ENCODE measurements at regions not wholly inside any gene's neighbourhood (a gene's known extent, or its start where the extent isn't known, plus 50 kb on each side); places are given as distances from the start of the nearest gene placed in this dataset.

- intact Hi-C loops (cut with micrococcal nuclease; ENCODE audit: unreplicated experiment), result no loop called here
- no peaks in the 10 kb centered on the region for H3K9me3 ChIP-seq
- Mint-ChIP-seq H3K4me1 (ENCODE audit: low read depth, unreplicated experiment) (no peaks in the 10 kb centered on the region), H3K9me3 (ENCODE audit: unreplicated experiment) (no peaks in the 10 kb centered on the region), H3K27me3 (ENCODE audit: insufficient read depth, unreplicated experiment) (peaks cover 4% of the 10 kb centered on the region), H3K27ac (ENCODE audit: unreplicated experiment) (no peak overlapping the region), H3K36me3 (ENCODE audit: insufficient read depth, unreplicated experiment) (peaks cover 4% of the 10 kb centered on the region), H3K4me3 (ENCODE audit: unreplicated experiment) (no peak overlapping the region)
- ChIA-PET POLR2A (no interaction called here), CTCF (no interaction called here)
- no peak overlapping the region for H3K4me3 ChIP-seq (ENCODE audit: low read depth, low read length)
- H3K36me3 ChIP-seq (ENCODE audit: control insufficient read depth, insufficient read depth, low read length), result no peaks in the 10 kb centered on the region
- BruUV-seq (replicated peaks), result no TSS peak
- no peak for DNase-seq
- H3K27me3 ChIP-seq (replicated peaks; ENCODE audit: control insufficient read depth, insufficient read depth, low read length), result no peaks in the 10 kb centered on the region
- no peak for TF ChIP-seq CTCF (IDR thresholded peaks at IDR 0.05; ENCODE audit: insufficient read depth in 1 of 2, low read depth in 1 of 2, low read length in 1 of 2, severe bottlenecking in 1 of 2, unreplicated experiment in 1 of 2)
- no peaks in the 10 kb centered on the region for H3K4me1 ChIP-seq
Measured at GRCh38 chr9:120257483-120257882, 322.5 kb downstream of the CDK5RAP2 start.

- TF ChIP-seq CTCF (IDR thresholded peaks at IDR 0.05; ENCODE audit: insufficient read depth in 1 of 2, low read depth in 1 of 2, low read length in 1 of 2, severe bottlenecking in 1 of 2, unreplicated experiment in 1 of 2), result no peak
- Histone ChIP-seq H3K9me3 (no peaks in the 10 kb centered on the region), H3K27me3 (replicated peaks; ENCODE audit: control insufficient read depth, insufficient read depth, low read length) (no peaks in the 10 kb centered on the region), H3K4me3 (ENCODE audit: low read depth, low read length) (no peak overlapping the region), H3K36me3 (ENCODE audit: control insufficient read depth, insufficient read depth, low read length) (no peaks in the 10 kb centered on the region), H3K4me1 (no peaks in the 10 kb centered on the region)
- ChIA-PET CTCF (no interaction called here), POLR2A (no interaction called here)
- no peak overlapping the region for H3K27ac Mint-ChIP-seq (ENCODE audit: unreplicated experiment)
- no peak for DNase-seq
- H3K36me3 Mint-ChIP-seq (ENCODE audit: insufficient read depth, unreplicated experiment), result peaks cover 4% of the 10 kb centered on the region
- intact Hi-C loops (cut with micrococcal nuclease; ENCODE audit: unreplicated experiment), result no loop called here
- no peak overlapping the region for H3K4me3 Mint-ChIP-seq (ENCODE audit: unreplicated experiment)
- peaks cover 7% of the 10 kb centered on the region for H3K27me3 Mint-ChIP-seq (ENCODE audit: insufficient read depth, unreplicated experiment)
- no peaks in the 10 kb centered on the region for H3K9me3 Mint-ChIP-seq (ENCODE audit: unreplicated experiment)
- BruUV-seq (replicated peaks), result no TSS peak
- no peaks in the 10 kb centered on the region for H3K4me1 Mint-ChIP-seq (ENCODE audit: low read depth, unreplicated experiment)
Measured at GRCh38 chr9:120256146-120256545, 323.8 kb downstream of the CDK5RAP2 start.

- H3K4me1 ChIP-seq, result no peaks in the 10 kb centered on the region
- BruUV-seq (replicated peaks), result no TSS peak
- Mint-ChIP-seq H3K36me3 (ENCODE audit: insufficient read depth, unreplicated experiment) (no peaks in the 10 kb centered on the region), H3K27me3 (ENCODE audit: insufficient read depth, unreplicated experiment) (peaks cover 12% of the 10 kb centered on the region), H3K9me3 (ENCODE audit: unreplicated experiment) (no peaks in the 10 kb centered on the region), H3K4me3 (ENCODE audit: unreplicated experiment) (no peak overlapping the region), H3K27ac (ENCODE audit: unreplicated experiment) (no peak overlapping the region), H3K4me1 (ENCODE audit: low read depth, unreplicated experiment) (no peaks in the 10 kb centered on the region)
- no peak for DNase-seq
- H3K36me3 ChIP-seq (ENCODE audit: control insufficient read depth, insufficient read depth, low read length), result no peaks in the 10 kb centered on the region
- CTCF ChIA-PET, result no interaction called here
- intact Hi-C loops (cut with micrococcal nuclease; ENCODE audit: unreplicated experiment), result no loop called here
- POLR2A ChIA-PET, result no interaction called here
- TF ChIP-seq CTCF (IDR thresholded peaks at IDR 0.05; ENCODE audit: insufficient read depth in 1 of 2, low read depth in 1 of 2, low read length in 1 of 2, severe bottlenecking in 1 of 2, unreplicated experiment in 1 of 2), result no peak
- H3K27me3 ChIP-seq (replicated peaks; ENCODE audit: control insufficient read depth, insufficient read depth, low read length), result no peaks in the 10 kb centered on the region
- no peak overlapping the region for H3K4me3 ChIP-seq (ENCODE audit: low read depth, low read length)
- H3K9me3 ChIP-seq, result no peaks in the 10 kb centered on the region
Measured at GRCh38 chr9:120252248-120252647, 327.7 kb downstream of the CDK5RAP2 start.
